PC-3 (cell line): ENCODE measurements at regions not wholly inside any gene's neighbourhood (a gene's known extent, or its start where the extent isn't known, plus 50 kb on each side); places are given as distances from the start of the nearest gene placed in this dataset.
"Not testable (repeated sequence)": the region's sequence is repeated elsewhere in the genome, so short reads cannot be mapped to it uniquely, and the experiment has no call there.

Source experiments
- ATAC-seq: fragments of 200-7000 bp; cut with Tn5 transposase; 2 replicates; pipeline ENCODE4 v1.9.1; 2020; ENCODE audit warnings: mild to moderate bottlenecking, moderate library complexity
- BruUV-seq: library from RNA; stranded (reverse); fragments of 400-500 nt; replicated peaks from 2 replicates; lab custom pipeline; 2021; lab: Mats Ljungman, UMichigan
- CTCF ChIA-PET: fragments of 300-600 bp; sonication (Branson Sonifier 250); formaldehyde crosslinking; loops from one replicate; lab custom pipeline; 2022; ENCODE audit warnings: antibody characterized with exemption; lab: Charles Lee
- POLR2A ChIA-PET: fragments of 300-600 bp; sonication (Branson Sonifier 250); formaldehyde crosslinking; loops from one replicate; lab custom pipeline; 2022; ENCODE audit warnings: antibody characterized with exemption; ENCODE audit not compliant: unreplicated experiment; lab: Charles Lee
- DNase-seq: peaks from one replicate; pipeline ENCODE4 v3.0.0-alpha.2; 2015
- H2AFZ ChIP-seq: fragments of 300-600 bp; sonication (generic); 2 replicates; pipeline ENCODE4 v1.6.0; 2016; ENCODE audit warnings: antibody characterized with exemption, low read length
- H3F3A ChIP-seq: fragments of 300-600 bp; sonication (generic); one replicate; pipeline ENCODE4 v1.6.0; 2017; ENCODE audit warnings: antibody characterized with exemption, low read length, control low read depth, mild to moderate bottlenecking; ENCODE audit not compliant: unreplicated experiment
- H3K27ac ChIP-seq: fragments of 300-600 bp; sonication (generic); 2 replicates; pipeline ENCODE4 v1.5.1; 2016; ENCODE audit warnings: mild to moderate bottlenecking, low read length
- H3K27me3 ChIP-seq: fragments of 300-600 bp; sonication (generic); 2 replicates; pipeline ENCODE4 v1.6.1; 2016; ENCODE audit warnings: low read length, mixed read lengths
- H3K36me3 ChIP-seq: fragments of 300-600 bp; sonication (generic); 2 replicates; pipeline ENCODE4 v1.6.1; 2016; ENCODE audit warnings: low read depth, mixed run types, low read length, mixed read lengths
- H3K4me1 ChIP-seq: fragments of 300-600 bp; sonication (generic); 2 replicates; pipeline ENCODE4 v1.5.1; 2016; ENCODE audit warnings: low read length; ENCODE audit not compliant: insufficient read depth
- H3K4me2 ChIP-seq: fragments of 300-600 bp; sonication (generic); 2 replicates; pipeline ENCODE4 v1.6.0; 2016; ENCODE audit warnings: low read length
- H3K4me3 ChIP-seq: fragments of 300-600 bp; sonication (generic); 2 replicates; pipeline ENCODE4 v1.5.1; 2016; ENCODE audit warnings: mild to moderate bottlenecking, low read length, mixed read lengths
- H3K79me2 ChIP-seq: fragments of 300-600 bp; sonication (generic); 2 replicates; pipeline ENCODE4 v1.6.1; 2017; ENCODE audit warnings: low read length, mixed read lengths
- H3K9ac ChIP-seq: fragments of 300-600 bp; sonication (generic); 2 replicates; pipeline ENCODE4 v1.6.0; 2016; ENCODE audit warnings: mild to moderate bottlenecking, low read length
- H3K9me2 ChIP-seq: fragments of 300-600 bp; sonication (generic); replicated peaks from 2 replicates; pipeline ENCODE4 v1.6.1; 2016; ENCODE audit warnings: mixed run types, low read length, mixed read lengths
- H3K9me3 ChIP-seq: fragments of 300-600 bp; sonication (generic); 2 replicates; pipeline ENCODE4 v1.6.1; 2016; ENCODE audit warnings: low read length, mixed read lengths
- H4K20me1 ChIP-seq: fragments of 300-600 bp; sonication (generic); 2 replicates; pipeline ENCODE4 v1.6.1; 2016; ENCODE audit warnings: low read length, mixed read lengths
- EZH2 ChIP-seq: fragments of 300-600 bp; sonication (generic); IDR thresholded peaks from one replicate; pipeline ENCODE4 v1.6.1; 2017; ENCODE audit warnings: antibody characterized with exemption, mild to moderate bottlenecking, low read length; ENCODE audit not compliant: unreplicated experiment
- EZH2phosphoT487 ChIP-seq: fragments of 300-600 bp; sonication (generic); IDR thresholded peaks from 2 replicates; pipeline ENCODE4 v1.6.1; 2018; ENCODE audit warnings: mild to moderate bottlenecking, antibody characterized with exemption, low read length, borderline replicate concordance
- intact Hi-C: fragments of 100-400 bp; cut with micrococcal nuclease; formaldehyde crosslinking; loops from 2 replicates; pipeline ENCODE4 v1.9.0; 2023
- TF ChIP-seq, protein P1 (sequence below): fragments of 300-600 bp; sonication (generic); conservative IDR thresholded peaks from 2 replicates; pipeline ENCODE4 v1.5.1; 2017; ENCODE audit warnings: antibody characterized with exemption, low read depth, mild to moderate bottlenecking, low read length

- Histone ChIP-seq H3K4me1 (no peaks in the 10 kb centered on the region), H3K9ac (no peak overlapping the region), H3K4me3 (no peak overlapping the region), H3F3A (no peaks in the 10 kb centered on the region), H3K4me2 (no peak overlapping the region), H3K27ac (no peak overlapping the region), H2AFZ (no peak overlapping the region), H3K79me2 (no peaks in the 10 kb centered on the region), H3K9me2 (no peaks in the 10 kb centered on the region), H3K36me3 (no peaks in the 10 kb centered on the region), H3K27me3 (peaks cover 6% of the 10 kb centered on the region; the same call in 1 of the 2 replicates), H4K20me1 (no peaks in the 10 kb centered on the region), H3K9me3 (no peaks in the 10 kb centered on the region)
- ChIA-PET CTCF (no interaction called here), POLR2A (no interaction called here)
- TF ChIP-seq EZH2phosphoT487 (no peak), EZH2 (no peak)
- TF ChIP-seq, protein P1, sequence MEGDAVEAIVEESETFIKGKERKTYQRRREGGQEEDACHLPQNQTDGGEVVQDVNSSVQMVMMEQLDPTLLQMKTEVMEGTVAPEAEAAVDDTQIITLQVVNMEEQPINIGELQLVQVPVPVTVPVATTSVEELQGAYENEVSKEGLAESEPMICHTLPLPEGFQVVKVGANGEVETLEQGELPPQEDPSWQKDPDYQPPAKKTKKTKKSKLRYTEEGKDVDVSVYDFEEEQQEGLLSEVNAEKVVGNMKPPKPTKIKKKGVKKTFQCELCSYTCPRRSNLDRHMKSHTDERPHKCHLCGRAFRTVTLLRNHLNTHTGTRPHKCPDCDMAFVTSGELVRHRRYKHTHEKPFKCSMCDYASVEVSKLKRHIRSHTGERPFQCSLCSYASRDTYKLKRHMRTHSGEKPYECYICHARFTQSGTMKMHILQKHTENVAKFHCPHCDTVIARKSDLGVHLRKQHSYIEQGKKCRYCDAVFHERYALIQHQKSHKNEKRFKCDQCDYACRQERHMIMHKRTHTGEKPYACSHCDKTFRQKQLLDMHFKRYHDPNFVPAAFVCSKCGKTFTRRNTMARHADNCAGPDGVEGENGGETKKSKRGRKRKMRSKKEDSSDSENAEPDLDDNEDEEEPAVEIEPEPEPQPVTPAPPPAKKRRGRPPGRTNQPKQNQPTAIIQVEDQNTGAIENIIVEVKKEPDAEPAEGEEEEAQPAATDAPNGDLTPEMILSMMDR, result no peak
- no TSS peak for BruUV-seq
- ATAC-seq (no peak), DNase-seq (no peak)
- intact Hi-C loops, result no loop called here
These were observed 451.7 kb upstream of the PITX2 start for GRCh38 chr4:111074523-111075114.

GRCh38 chr4:111076299-111076698, 453.4 kb upstream of the PITX2 start:
- BruUV-seq, H3K4me3 ChIP-seq, ATAC-seq, H4K20me1 ChIP-seq, intact Hi-C loops, H3K9ac ChIP-seq, H3F3A ChIP-seq, H3K9me2 ChIP-seq, H3K36me3 ChIP-seq, H3K4me2 ChIP-seq, H2AFZ ChIP-seq, H3K4me1 ChIP-seq, H3K79me2 ChIP-seq, POLR2A ChIA-PET, DNase-seq, CTCF ChIA-PET, H3K27me3 ChIP-seq, H3K27ac ChIP-seq, H3K9me3 ChIP-seq: not testable (repeated sequence)

- Histone ChIP-seq H3K9me2 (no peaks in the 10 kb centered on the region), H3K4me2 (no peak overlapping the region), H2AFZ (no peak overlapping the region), H3K4me3 (no peak overlapping the region), H3K27ac (no peak overlapping the region), H3K27me3 (no peaks in the 10 kb centered on the region), H3K4me1 (no peaks in the 10 kb centered on the region), H4K20me1 (no peaks in the 10 kb centered on the region), H3K79me2 (no peaks in the 10 kb centered on the region), H3F3A (no peaks in the 10 kb centered on the region), H3K9ac (no peak overlapping the region), H3K9me3 (no peaks in the 10 kb centered on the region), H3K36me3 (no peaks in the 10 kb centered on the region)
- ATAC-seq, result no peak
- ChIA-PET POLR2A (no interaction called here), CTCF (no interaction called here)
- TF ChIP-seq EZH2 (no peak), EZH2phosphoT487 (no peak)
- TF ChIP-seq, protein P1, result no peak
- intact Hi-C loops, result no loop called here
- DNase-seq, result no peak
- BruUV-seq, result no TSS peak
These were observed 485.3 kb upstream of the PITX2 start for GRCh38 chr4:111108153-111108552.
